ENCODE measurements at regions not wholly inside any gene's neighbourhood (a gene's known extent, or its start where the extent isn't known, plus 50 kb on each side); places are given as distances from the start of the nearest gene placed in this dataset.

DNA sequence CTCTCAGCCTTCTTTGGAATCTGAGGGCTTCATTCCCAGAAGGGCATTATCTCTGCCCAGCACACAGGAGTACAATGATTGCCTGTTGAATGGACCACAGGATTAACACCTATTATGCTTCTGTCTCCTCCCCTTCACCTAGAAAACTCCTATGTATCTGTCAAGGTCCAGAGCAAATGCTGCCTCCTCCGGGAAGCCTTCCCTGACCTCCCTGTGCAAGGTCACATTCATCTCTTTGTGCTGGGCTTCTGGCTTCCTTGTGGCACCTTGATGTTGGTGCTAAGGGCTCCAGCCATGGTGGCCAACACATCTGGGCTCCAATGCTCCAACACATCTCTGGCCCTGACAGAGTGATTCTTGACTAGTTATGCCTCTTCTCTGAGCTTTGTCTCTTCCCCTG lies 49.9 kb upstream of the ATP2B2 start:
- intact Hi-C loops (cut with DNase I): no loop called here
- peak; percentile 29 for DNase-seq (ENCODE audit: low spot score)

- intact Hi-C loops (cut with DNase I): no loop called here
- peak; percentile 15 for DNase-seq (ENCODE audit: low spot score)
Observed at GRCh38 chr3:10556312-10556711, 50.9 kb upstream of the ATP2B2 start.

DNA sequence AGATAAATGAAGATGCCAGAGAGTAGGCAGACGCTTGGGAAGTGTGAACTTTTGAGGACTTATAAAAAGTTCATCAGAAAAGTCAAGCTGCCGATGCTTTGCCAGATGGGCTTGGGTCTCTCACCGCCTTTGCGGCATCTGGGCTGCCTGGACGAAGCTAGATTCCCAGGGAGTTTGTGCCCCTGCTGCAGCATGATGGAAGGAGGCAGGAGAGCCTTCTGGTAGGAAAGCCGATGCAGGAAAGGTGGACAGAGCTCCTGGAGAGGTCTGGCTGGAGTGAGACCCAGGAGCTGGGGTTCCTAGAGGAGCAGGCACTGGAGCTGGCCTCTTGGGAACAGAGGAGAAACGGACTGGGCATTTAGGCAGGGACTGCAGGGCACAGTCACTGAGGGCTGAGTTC lies 51.9 kb upstream of the ATP2B2 start:
- DNase-seq (ENCODE audit: low spot score): peak; percentile 29
- intact Hi-C loops (cut with DNase I): no loop called here

DNA sequence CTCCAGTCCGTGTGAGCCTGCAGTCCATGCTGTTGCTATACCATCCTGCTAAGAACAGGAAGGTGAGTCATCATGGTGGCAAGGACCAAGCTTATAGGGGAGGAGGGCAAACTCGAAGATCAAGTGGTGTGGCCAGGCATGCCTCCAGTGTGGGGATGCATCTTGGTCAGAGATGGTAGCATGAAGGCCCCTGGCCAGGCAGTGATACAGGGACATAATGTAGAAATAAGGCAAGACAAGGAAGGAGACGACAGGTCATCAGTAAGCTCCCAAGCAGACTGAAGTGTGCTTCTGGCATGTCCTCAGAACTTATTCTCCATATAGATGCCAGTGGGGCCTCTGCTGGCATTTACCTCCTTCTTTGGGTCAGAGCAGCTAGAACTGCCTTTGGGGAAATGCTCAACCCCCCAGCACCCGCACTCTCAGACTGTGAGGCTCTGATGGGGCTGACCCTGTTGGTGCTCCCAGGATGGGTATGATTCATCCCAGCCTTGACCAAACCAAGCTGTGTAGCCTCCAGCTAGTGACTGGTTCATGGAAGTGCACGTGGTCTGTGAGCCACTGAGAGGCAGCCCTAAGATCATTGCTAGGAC lies 52.5 kb upstream of the ATP2B2 start:
- DNase-seq (ENCODE audit: low spot score): peak; percentile 33
- intact Hi-C loops (cut with DNase I): no loop called here

GRCh38 chr3:10558736-10559135 lies 53.4 kb upstream of the ATP2B2 start:
- no peak for DNase-seq (ENCODE audit: low spot score)
- intact Hi-C loops (cut with DNase I): no loop called here

DNA sequence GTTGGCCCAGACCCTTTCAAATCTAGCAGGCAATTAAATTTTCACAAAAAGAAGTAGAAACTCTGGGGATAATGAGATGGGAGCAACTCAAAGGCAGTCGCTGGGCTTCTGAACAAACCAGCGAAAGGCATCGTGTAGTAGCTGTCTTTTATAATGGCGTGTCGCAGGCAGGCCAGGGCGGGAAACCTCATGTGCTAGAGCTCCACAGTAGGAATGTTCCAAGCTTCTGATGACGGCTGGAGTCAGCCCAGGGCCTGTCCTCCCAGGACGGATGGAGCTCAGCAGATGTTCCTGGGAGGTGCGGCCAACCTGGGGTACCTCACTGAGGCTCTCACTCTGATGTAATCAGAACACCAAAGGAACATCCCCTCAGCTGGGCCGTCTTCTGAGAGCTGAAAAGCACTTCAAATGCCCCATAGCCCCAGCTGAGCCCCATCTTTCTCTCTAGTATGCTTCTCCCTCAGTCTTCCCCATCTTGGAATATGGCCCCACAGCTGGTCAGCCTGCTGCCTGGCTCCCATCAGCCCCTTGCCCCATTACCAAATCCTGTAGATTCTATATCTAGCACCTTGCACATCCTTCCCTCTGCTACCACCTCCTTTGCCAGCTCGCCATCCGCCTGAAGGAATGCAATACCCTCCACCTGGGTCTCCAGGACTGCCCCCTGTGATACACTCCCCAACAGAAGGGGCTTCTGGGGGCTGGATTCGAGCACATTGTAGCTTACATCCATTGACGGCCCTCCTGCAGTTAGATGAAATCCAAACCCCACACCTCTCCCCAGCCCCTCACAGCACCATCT lies 54.9 kb upstream of the ATP2B2 start:
- peak; percentile 49 for DNase-seq (ENCODE audit: low spot score)
- intact Hi-C loops (cut with DNase I): no loop called here

- intact Hi-C loops (cut with DNase I): no loop called here
- DNase-seq (ENCODE audit: low spot score): no peak
Observed at GRCh38 chr3:10561162-10561945, 56.0 kb upstream of the ATP2B2 start.

DNA sequence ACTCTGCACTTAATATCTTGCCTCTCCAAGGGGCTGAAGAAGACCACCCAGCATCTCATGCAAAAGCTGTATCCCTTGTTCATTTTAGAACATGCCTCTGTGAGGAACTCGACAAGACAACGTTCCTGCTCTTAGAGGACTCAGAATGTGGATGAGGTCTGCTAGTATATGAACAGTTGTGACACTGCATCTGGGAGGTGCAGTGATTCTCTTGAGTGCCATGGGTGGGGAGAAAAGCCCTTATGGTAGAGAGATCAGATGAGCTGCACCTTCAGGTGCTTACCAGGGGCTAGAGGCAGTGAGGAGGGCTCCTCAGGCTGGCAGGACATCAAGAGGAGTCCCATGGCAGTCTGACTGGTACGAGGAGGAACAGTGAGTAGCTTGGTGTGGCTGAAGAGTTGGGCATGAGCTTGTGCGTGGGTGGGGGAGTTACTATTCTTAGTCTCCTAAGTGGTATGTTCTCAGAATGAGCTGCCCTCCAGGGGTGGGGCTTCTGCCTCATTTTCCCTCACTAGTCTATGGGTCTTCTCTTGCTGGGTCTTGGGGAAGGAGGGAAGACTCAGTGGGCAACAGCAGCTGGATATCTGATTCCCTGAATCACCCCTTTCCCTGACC lies 56.7 kb upstream of the ATP2B2 start:
- DNase-seq (ENCODE audit: low spot score): peak; percentile 61
- intact Hi-C loops (cut with DNase I): no loop called here

DNA sequence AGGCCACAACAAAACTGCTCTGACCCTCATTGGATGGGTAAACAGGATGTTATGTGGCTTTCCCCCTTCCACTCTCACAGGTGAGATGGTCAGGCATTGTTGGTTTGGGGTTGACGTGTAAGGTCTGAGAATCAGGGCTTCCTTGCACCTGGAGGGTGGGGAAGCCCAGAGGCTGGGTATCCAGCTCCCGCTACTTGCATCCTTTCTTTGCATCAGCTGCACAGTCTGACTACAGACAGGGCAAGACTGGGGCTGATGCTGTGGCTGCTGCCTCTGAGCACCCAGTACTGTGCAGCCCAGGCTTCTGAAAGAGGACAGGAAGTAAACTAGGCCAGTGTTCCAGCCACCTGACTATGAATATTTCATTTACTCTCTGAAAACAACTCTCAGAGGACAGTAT lies 58.0 kb upstream of the ATP2B2 start:
- DNase-seq (ENCODE audit: low spot score): peak; percentile 59
- intact Hi-C loops (cut with DNase I): no loop called here

- intact Hi-C loops (cut with DNase I): no loop called here
Observed at GRCh38 chr3:10565814-10566213, 60.4 kb upstream of the ATP2B2 start.

GRCh38 chr3:10566451-10566850 lies 61.1 kb upstream of the ATP2B2 start:
- intact Hi-C loops (cut with DNase I): no loop called here

More at GRCh38 chr3:10565814-10566213, 60.4 kb upstream of the ATP2B2 start:
- no peak for DNase-seq (ENCODE audit: low spot score)

GRCh38 chr3:10568549-10568948 lies 63.2 kb upstream of the ATP2B2 start:
- DNase-seq (ENCODE audit: low spot score): no peak
- intact Hi-C loops (cut with DNase I): no loop called here

More at GRCh38 chr3:10566451-10566850, 61.1 kb upstream of the ATP2B2 start:
- no peak for DNase-seq (ENCODE audit: low spot score)

- intact Hi-C loops (cut with DNase I): no loop called here
- no peak for DNase-seq (ENCODE audit: low spot score)
Observed at GRCh38 chr3:10570196-10570946, 65.0 kb upstream of the ATP2B2 start.

- no peak for DNase-seq (ENCODE audit: low spot score)
- intact Hi-C loops (cut with DNase I): no loop called here
Observed at GRCh38 chr3:10574101-10574620, 68.8 kb upstream of the ATP2B2 start.

- DNase-seq (ENCODE audit: low spot score): no peak
- intact Hi-C loops (cut with DNase I): no loop called here
Observed at GRCh38 chr3:10575601-10576160, 70.3 kb upstream of the ATP2B2 start.

DNA sequence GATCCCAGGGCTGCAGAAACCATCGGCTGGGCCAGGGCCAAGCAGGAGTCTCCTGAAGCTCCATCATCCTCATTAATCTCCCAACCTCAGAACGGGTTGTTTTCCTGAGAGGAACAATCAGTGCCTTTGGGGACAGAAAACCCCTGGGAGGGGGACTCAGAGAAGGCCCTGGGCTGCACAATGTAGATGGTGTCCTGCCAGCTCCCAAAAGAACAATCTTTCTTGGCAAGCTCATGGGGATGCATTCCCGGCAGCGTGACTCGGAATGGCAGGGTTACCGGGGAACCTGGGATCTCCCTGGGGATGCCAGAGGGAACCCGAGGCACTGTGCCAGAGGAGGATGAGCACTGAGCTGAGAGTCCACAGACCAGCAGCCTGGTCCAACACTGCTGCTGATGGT lies 72.1 kb upstream of the ATP2B2 start:
- no peak for DNase-seq (ENCODE audit: low spot score)
- intact Hi-C loops (cut with DNase I): no loop called here

GRCh38 chr3:10580426-10580825 lies 75.0 kb upstream of the ATP2B2 start:
- intact Hi-C loops (cut with DNase I): no loop called here
- DNase-seq (ENCODE audit: low spot score): no peak

DNA sequence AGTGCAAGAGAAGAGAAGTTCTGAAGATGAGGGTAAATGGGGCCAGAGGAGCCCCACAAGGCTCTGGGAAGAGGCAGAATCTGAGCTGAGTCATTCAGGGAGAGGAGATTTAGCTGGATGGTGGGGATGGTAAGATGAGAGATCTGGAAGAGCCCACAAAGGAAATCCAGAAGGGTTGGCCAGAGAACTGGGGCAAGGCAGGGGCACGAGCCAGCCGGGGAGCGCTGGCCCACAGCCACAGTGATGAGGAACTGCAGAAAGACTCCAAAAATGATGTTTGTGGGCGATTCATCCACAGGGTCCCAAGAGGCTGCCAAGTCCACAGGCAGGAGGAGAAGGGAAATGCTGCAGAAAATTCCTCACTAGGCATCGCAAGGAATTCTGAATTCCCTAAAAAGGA lies 75.9 kb upstream of the ATP2B2 start:
- intact Hi-C loops (cut with DNase I): no loop called here

DNA sequence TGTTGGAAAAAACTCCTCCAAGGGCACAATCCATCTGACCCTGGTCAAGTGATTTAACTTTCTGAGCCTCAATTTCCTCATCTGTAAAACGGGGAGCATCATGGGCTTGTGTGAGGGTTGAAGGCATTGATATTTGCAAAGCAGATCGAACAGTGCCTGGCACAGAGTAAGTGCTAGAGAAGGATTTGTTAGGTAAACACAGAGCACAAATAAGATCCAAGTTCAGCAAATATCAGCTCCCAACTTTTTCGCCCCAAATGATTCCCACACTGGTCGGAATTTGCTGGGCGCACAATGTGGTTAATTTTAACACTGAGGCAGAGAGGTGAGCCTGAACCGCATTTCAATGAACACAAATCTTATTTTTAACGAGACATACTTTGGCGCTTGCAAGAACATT lies 76.3 kb upstream of the ATP2B2 start:
- DNase-seq (ENCODE audit: low spot score): no peak
- intact Hi-C loops (cut with DNase I): no loop called here

More for the DNA sequence above, 75.9 kb upstream of the ATP2B2 start:
- no peak for DNase-seq (ENCODE audit: low spot score)

Data from cardiac septum (tissue), 1 donor.